ENCODE measurements at regions not wholly inside any gene's neighbourhood (a gene's known extent, or its start where the extent isn't known, plus 50 kb on each side); places are given as distances from the start of the nearest gene placed in this dataset.

DNA sequence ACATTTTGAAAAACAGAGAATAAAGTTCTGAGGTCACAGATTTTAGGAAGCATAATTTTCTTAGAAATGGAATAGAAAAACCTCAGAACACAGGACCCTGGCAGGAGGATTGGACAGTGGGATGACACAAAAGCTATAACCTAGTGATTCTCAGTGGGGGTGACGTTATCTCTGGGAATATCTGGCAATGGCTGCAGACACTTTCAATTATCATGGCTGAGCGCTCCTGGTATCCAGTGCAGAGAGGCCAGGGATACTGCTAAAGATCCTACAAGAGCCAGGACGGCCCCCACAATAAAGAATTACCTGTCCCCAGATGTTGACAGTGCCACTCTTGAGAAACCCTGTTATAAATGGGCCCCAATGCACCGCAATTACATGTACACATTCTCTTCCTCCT, 117.2 kb upstream of the SPRED2 start:
- TF ChIP-seq CTCF (IDR thresholded peaks at IDR 0.05; ENCODE audit: insufficient read depth, low read length) (no peak), POLR2AphosphoS5 (IDR thresholded peaks at IDR 0.05; ENCODE audit: low read depth) (no peak)

Measured in HL-60 (cell line).